ENCODE measurements at regions not wholly inside any gene's neighbourhood (a gene's known extent, or its start where the extent isn't known, plus 50 kb on each side); places are given as distances from the start of the nearest gene placed in this dataset.
"Not testable (repeated sequence)": the region's sequence is repeated elsewhere in the genome, so short reads cannot be mapped to it uniquely, and the experiment has no call there.

- DNase-seq (ENCODE audit: low read depth), result no peak
These were observed 290.6 kb upstream of the ARHGEF26 start for GRCh38 chr3:153830552-153830951.

DNA sequence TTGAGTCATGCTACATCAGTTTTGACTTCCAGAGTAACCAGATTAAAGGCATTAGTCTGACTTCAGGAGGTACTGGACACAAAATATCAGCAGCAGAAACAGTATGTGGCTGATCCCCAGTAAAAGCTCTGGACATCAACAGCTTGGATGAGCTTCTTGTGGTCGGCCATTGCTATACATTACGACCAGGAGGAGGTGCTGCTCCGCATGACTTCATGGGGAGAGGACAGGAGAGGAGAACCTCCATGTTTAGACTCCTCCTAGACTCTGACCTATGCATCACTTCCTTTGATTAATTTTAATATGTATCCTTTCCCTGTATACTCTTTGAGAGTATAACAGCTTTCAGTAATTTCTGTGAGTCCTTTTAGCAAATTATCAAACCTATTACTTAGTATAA lies 285.6 kb upstream of the ARHGEF26 start:
- DNase-seq (ENCODE audit: low read depth), result no peak

DNA sequence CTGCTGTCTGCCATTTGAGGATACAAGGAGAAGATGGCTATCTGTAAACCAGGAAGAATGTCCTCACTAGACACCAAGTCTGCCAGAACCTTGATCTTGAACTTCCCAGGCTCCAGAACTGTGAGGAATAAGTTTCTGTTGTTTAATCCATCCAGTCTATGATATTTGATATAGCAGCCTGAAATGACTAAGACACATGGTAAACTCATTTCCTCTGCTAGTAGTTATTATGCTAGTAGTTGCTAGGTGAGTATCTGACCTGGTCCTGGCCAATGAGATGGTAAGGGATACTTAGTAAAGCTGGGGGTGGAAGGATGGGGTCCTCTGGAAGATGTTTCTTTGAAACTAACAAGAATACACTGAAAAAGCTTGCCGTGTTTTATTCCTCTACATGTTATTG lies 280.7 kb upstream of the ARHGEF26 start:
- no peak for DNase-seq (ENCODE audit: low read depth)

DNA sequence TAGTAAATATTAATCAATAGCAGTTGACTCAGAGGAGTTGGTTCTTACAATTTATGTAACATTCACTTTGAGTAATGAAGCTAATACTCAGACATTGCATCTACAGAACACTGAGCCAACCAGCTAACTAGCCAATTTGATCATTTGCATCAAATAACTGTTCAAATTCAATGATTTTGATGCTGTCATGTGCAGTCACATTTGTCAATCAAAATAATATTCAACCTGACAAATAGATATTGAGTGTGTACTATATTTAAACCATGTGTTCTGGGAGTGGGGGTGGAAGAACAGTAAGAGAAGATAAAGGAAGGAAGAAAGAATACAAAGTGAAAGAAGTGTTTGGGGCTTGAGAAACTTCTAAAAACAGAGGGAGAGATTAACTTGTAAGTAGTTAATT lies 277.2 kb upstream of the ARHGEF26 start:
- no peak for DNase-seq (ENCODE audit: low read depth)

GRCh38 chr3:153845311-153845710 lies 275.9 kb upstream of the ARHGEF26 start:
- no peak for DNase-seq (ENCODE audit: low read depth)

- DNase-seq (ENCODE audit: low read depth), result no peak
These were observed 272.5 kb upstream of the ARHGEF26 start for GRCh38 chr3:153848702-153849101.

DNA sequence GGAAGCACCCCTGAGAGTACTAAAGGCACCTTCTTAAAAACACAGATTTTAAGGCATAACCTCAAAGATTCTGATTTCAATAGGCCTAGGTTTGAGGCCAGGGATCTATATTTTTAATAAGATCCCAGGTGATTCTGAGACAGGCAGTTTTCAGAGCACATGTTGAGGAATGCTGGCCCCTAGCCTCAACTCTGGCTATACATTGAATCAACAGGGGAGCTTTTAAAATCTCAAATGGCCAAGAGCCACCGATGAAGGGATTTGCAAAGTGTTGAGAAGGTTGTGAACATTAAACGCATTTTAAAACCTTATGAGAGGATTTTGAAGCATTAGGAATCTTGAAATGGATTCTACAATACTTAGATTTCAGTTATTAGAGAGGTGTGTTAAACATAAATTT lies 268.8 kb upstream of the ARHGEF26 start:
- no peak for DNase-seq (ENCODE audit: low read depth)

DNA sequence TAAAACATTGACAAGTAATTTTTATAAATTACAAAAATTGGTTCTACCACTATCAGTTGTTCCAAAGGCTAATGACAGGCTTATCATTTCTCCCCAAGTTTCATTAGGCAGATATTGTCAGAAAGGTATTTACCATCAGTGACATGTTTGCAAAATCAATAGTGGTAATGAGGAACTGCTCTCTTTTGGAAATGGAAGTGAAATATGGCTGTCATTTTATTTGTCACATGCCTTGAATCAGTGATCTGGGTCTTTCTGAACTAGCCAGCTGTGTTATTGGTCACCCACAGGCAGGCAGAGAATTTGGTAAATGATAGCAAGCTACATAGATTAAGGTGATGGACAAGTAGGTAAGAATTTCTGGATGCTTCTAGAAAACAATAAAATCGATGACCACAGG lies 268.0 kb upstream of the ARHGEF26 start:
- no peak for DNase-seq (ENCODE audit: low read depth)

GRCh38 chr3:153855772-153856171 lies 265.4 kb upstream of the ARHGEF26 start:
- DNase-seq (ENCODE audit: low read depth), result no peak

DNA sequence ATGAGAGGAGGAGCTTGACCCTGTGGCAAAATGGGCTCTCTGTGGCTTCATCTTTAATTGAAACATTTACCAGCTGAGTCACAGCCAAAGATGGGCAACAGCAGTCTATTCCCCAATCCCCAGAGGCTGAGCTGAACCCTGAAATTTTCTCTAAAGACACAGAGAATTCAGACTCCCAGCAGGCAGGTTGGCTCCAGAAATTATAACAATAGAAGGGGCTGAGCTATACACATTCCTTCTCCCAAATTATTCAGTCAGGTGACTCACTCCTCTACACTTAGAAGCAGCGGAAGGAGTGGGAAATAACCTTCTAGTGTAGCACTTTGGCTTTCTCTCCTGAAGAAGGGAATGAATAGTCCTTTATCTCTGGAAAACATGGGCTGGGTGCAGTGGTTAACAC lies 264.3 kb upstream of the ARHGEF26 start:
- DNase-seq (ENCODE audit: low read depth), result peak; percentile 57

GRCh38 chr3:153864793-153865192 lies 256.4 kb upstream of the ARHGEF26 start:
- DNase-seq (ENCODE audit: low read depth), result no peak

DNA sequence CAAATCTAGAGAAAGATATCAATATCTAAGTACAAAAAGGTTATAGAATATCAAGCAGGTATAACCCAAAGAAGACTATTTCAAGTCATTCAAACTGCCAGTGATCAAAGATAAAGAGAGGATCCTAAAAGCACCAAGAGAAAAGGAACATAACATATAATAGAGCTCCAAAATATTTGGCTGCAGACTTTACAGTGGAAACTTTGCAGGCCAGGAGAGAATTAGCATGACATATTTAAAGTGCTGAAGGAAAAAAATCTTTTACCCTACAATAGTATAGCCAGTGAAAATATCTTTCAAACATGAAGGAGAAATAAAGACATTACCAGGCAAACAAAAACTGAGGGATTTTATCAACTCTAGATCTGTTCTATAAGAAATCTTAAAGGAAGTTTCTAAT lies 254.3 kb upstream of the ARHGEF26 start:
- no peak for DNase-seq (ENCODE audit: low read depth)

DNA sequence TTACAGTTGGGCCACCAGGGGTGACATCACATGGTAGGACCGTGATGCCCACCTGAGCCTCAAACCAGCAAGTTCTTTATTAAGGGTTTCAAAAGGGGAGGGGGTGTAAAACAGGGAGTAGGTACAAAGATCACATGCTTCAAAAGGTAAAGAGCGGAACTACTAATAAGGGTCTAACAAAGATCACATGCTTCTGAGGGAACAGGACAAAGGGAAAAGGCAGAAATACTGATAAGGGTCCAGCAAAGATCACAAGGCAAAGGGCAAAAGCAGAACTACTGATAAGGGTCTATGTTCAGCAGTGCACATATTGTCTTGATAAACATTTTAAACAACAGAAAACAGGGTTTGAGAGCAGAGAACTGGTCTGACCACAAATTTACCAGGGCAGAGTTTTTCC lies 246.8 kb upstream of the ARHGEF26 start:
- DNase-seq (ENCODE audit: low read depth), result not testable (repeated sequence)

GRCh38 chr3:153880493-153880892 lies 240.7 kb upstream of the ARHGEF26 start:
- DNase-seq (ENCODE audit: low read depth), result no peak

DNA sequence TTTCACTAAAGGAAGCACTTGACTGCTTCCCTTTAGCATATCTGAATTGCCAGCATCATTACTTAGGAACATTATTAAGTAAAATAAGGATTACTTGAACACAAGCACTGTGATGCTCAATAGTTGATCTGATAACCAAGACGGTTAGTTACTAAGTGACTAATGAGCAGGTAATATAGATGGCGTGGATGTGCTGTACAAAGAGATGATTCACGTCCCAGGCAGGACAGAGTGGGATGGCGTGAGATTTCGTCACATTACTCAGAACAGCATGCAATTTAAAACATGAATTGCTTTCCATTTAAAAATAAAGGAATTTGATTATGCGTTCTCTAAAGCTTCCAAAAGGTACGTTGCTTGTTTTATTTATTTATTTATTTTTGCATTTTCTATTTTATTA lies 240.0 kb upstream of the ARHGEF26 start:
- DNase-seq (ENCODE audit: low read depth), result peak; percentile 61

DNA sequence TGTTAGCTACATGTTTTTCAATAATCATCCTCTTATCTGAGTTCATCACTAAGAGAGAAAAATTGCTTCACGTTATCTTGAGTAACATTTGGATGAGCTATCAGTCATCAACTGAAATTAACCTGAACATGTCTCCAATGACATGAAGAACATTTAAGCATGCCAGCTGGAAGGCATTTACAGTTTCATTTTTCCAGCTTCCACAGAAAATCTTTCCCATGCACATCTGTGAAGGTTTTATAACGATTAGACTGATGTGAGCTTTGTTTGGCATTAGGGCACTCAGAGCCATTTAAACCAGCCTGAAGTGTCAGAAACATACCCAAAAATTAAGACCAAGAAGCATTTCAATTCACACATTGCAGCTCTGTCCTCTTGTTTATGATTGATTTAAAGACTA lies 235.8 kb upstream of the ARHGEF26 start:
- DNase-seq (ENCODE audit: low read depth), result no peak

- peak; percentile 49 for DNase-seq (ENCODE audit: low read depth)
These were observed 231.3 kb upstream of the ARHGEF26 start for GRCh38 chr3:153889905-153890334.

DNA sequence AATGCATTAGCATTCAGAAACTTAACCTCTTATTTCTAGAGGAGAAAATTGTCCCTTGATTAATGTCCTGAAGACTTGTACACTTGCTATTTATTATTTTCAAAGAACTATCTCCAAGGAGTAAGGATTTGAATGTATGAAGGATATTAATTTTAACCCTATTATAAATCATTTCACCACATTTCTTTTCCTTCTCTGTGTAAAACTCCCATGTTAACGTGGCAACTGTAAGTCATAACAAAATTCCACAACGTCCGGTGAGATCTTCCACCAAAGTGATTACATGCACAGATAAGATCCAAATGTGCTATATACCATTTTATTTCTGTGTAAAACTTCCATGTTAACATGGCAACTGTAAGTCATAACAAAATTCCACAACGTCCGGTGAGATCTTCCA lies 229.1 kb upstream of the ARHGEF26 start:
- DNase-seq (ENCODE audit: low read depth), result no peak

DNA sequence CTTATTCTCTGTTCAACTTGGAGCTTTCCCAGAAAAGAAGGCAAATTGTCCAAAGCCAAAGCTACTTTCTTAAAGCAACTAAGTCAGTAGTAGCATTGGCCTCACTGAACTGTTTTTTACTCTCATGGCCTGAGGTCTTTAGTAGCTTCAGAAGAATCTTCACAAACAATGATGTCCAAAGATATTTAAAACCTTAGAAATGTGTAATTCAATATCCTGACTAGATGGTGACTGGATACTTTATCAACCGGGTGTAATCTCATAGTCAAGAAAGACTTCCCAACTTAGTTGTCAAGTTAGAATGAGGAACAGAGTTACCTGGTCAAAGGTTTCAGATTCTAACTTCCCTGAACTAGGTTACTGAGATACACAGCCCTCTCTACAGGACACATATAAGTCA lies 226.3 kb upstream of the ARHGEF26 start:
- no peak for DNase-seq (ENCODE audit: low read depth)

DNA sequence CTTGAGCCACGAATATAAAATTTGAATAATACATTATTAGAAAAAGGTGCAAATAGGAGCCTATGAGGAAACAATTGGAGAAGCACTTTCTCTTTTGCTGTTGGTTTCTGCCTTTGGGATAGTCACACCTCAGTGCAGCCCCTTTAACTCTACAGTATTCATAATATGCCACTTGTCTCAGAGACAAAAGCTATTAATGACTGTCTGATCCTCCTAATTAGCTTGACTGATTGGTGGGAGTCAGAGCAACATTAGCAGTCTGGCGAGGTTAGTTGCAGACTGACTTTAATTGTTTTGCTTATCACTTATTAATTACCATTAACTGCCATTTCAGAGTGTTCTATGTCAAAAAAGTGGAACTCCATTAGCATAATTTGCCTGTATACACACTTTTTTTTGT lies 225.0 kb upstream of the ARHGEF26 start:
- DNase-seq (ENCODE audit: low read depth), result no peak

- DNase-seq (ENCODE audit: low read depth), result peak; percentile 84
These were observed 224.0 kb upstream of the ARHGEF26 start for GRCh38 chr3:153897025-153897723.

GRCh38 chr3:153897842-153898241 lies 223.3 kb upstream of the ARHGEF26 start:
- no peak for DNase-seq (ENCODE audit: low read depth)

- DNase-seq (ENCODE audit: low read depth), result no peak
These were observed 220.0 kb upstream of the ARHGEF26 start for GRCh38 chr3:153901152-153901551.

DNA sequence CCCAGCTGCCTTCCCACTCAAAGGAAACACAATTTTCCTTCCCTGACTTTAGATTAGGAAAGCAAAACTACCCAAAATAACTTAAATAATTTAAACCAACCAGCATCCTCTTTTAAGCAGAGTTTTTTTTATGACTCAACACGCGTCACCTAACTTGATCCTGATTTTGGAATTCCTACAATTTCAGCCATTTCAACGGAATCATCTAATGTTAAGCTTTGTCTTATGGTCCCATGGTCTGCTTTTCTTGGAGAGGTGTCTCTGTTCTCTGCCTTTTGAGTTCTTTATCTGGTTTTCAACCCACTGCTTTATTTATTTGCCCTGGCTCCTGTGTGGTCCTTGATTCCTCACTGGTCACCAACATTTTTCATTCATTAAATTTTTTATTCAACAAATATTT lies 219.2 kb upstream of the ARHGEF26 start:
- DNase-seq (ENCODE audit: low read depth), result no peak

All from renal cortical epithelial cell (primary cell).